Left lung (tissue), 4 donors: ENCODE measurements at regions not wholly inside any gene's neighbourhood (a gene's known extent, or its start where the extent isn't known, plus 50 kb on each side); places are given as distances from the start of the nearest gene placed in this dataset.

Experiments
- ATAC-seq: fragments of 200-7000 bp; cut with Tn5 transposase; one replicate; pipeline ENCODE4 v1.9.1; 2020; ENCODE audit warnings: moderate library complexity
- DNase-seq, 4 donors: peaks; one replicate each; pipeline ENCODE4 v3.0.0-alpha.2; 2013 to 2020
- H3K27ac ChIP-seq, 2 donors: fragments of 200-600 bp; sonication (generic) in 1 of 2; one replicate each; pipeline versions ENCODE4 v1.5.0 to v1.8.0; 2020 to 2021
- H3K27me3 ChIP-seq, 2 donors: fragments of 200-600 bp; sonication (generic) in 1 of 2; one replicate each; pipeline versions ENCODE4 v1.5.0 to v1.8.0; 2020 to 2021
- H3K36me3 ChIP-seq, 2 donors: fragments of 200-600 bp; sonication (generic) in 1 of 2; one replicate each; pipeline versions ENCODE4 v1.5.0 to v1.8.0; 2020 to 2021
- H3K4me1 ChIP-seq, 2 donors: fragments of 200-600 bp; one replicate each; pipeline ENCODE4 v1.8.0; 2021
- H3K4me3 ChIP-seq, 2 donors: fragments of 200-600 bp; sonication (generic) in 1 of 2; one replicate each; pipeline versions ENCODE4 v1.5.0 to v1.8.0; 2020 to 2021; ENCODE audit warnings: mild to moderate bottlenecking in 1 of 2
- H3K9me3 ChIP-seq, 2 donors: fragments of 200-600 bp; sonication (generic) in 1 of 2; one replicate each; pipeline versions ENCODE4 v1.5.0 to v1.8.0; 2020 to 2021
- CTCF ChIP-seq, 2 donors: fragments of 200-600 bp; sonication (generic) in 1 of 2; IDR thresholded peaks; one replicate each; pipeline versions ENCODE4 v1.5.0 to v1.8.0; 2021; ENCODE audit warnings: antibody characterized with exemption in 2 of 2
- intact Hi-C, 2 donors: fragments of 100-400 bp; cut with DNase I; formaldehyde crosslinking; loops; one replicate each; pipeline versions ENCODE4 v1.11.2 to v1.14.2; 2022
- donor health status: DM: no; HTN: yes; CAD: no.
- donor health status: DM: no; HTN: no; CAD: no.

- Histone ChIP-seq H3K4me3 (no peak overlapping the region), H3K9me3 (no peaks in the 10 kb centered on the region), H3K36me3 (no peaks in the 10 kb centered on the region), H3K4me1 (no peaks in the 10 kb centered on the region), H3K27me3 (peaks cover 0 to 3% of the 10 kb centered on the region in 2 donors), H3K27ac (no peak overlapping the region)
- DNase-seq (no peak), ATAC-seq (no peak)
- no peak for TF ChIP-seq CTCF (IDR thresholded peaks at IDR 0.05)
- intact Hi-C loops, result no loop called here
Measured at GRCh38 chr7:55314967-55315366, 50.2 kb upstream of the LANCL2 start.
